Iris pigment epithelial cell (primary cell): ENCODE measurements at regions not wholly inside any gene's neighbourhood (a gene's known extent, or its start where the extent isn't known, plus 50 kb on each side); places are given as distances from the start of the nearest gene placed in this dataset.
"Not testable (repeated sequence)": the region's sequence is repeated elsewhere in the genome, so short reads cannot be mapped to it uniquely, and the experiment has no call there.

Experiments
- DNase-seq: peaks from one replicate; pipeline ENCODE4 v3.0.0-alpha.2; 2011; ENCODE audit warnings: low read depth

DNA sequence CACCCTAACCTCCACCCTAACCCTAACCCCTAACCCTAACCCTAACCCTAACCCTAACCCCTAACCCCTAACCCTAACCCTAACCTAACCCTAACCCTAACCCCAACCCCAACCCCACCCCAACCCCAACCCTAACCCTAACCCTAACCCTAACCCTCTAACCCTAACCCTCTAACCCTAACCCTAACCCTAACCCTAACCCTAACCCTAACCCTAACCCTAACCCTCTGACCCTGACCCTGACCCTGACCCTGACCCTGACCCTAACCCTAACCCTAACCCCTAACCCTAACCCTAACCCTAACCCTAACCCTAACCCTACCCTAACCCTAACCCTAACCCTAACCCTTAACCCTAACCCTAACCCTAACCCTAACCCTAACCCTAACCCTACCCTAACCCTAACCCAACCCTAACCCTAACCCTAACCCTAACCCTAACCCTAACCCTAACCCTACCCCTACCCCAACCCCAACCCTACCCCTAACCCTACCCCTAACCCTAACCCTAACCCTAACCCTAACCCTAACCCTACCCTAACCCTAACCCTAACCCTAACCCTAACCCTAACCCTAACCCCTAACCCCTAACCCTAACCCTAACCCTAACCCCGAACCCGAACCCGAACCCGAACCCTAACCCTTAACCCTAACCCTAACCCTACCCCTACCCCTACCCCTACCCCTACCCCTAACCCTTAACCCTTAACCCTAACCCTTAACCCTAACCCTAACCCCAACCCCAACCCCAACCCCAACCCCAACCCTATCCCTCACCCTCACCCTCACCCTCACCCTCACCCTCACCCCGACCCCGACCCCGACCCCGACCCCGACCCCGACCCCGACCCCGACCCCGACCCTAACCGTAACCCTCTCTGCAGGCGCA lies 186.2 kb upstream of the CHL1 start:
- DNase-seq, result not testable (repeated sequence)

DNA sequence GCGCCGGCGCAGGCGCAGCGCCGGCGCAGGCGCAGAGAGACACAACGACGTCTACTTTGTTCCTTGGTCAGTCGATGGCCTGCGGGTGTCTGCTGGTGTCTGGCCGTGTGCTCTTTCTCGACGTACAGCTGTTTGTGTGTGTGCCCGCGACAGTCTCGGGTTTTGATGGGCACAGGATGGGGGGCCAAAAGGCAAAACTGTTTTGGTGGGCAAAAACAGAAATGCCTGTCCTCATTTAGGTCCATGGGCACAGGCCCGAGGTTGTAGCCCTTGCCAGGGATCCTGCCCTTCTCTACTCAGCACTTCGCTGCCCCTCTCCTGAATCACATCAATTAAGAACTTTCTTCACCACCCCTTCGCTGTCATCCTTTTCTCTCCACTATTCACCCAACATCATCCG lies 184.8 kb upstream of the CHL1 start:
- DNase-seq, result no peak

GRCh38 chr3:14652-15051 lies 181.9 kb upstream of the CHL1 start:
- peak; percentile 8 for DNase-seq

GRCh38 chr3:16366-16765 lies 180.2 kb upstream of the CHL1 start:
- no peak for DNase-seq

- DNase-seq, result no peak
Observed at GRCh38 chr3:20421-20820, 176.1 kb upstream of the CHL1 start.

DNA sequence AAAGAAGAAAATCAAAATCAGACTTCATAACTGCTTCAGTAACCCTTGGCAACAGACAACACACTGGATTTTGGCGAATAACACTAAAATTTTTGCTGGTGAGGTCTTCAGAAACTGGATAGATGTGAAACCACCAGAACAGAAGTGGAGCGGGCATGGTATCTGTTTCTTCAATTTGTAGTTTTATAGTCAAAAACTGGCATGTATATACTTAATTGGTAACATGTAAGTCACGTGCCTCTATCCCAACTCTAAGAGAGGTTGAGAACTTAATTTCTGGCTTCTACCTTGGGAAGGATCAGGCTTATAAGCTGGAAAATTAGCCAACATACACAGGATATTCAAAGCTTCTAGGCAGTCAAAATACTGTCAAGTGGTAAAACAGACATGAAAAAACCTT lies 172.6 kb upstream of the CHL1 start:
- no peak for DNase-seq

GRCh38 chr3:25056-25455 lies 171.5 kb upstream of the CHL1 start:
- DNase-seq, result no peak

- DNase-seq, result not testable (repeated sequence)
Observed at GRCh38 chr3:35985-36384, 160.6 kb upstream of the CHL1 start.

- DNase-seq, result not testable (repeated sequence)
Observed at GRCh38 chr3:42871-43744, 153.5 kb upstream of the CHL1 start.

DNA sequence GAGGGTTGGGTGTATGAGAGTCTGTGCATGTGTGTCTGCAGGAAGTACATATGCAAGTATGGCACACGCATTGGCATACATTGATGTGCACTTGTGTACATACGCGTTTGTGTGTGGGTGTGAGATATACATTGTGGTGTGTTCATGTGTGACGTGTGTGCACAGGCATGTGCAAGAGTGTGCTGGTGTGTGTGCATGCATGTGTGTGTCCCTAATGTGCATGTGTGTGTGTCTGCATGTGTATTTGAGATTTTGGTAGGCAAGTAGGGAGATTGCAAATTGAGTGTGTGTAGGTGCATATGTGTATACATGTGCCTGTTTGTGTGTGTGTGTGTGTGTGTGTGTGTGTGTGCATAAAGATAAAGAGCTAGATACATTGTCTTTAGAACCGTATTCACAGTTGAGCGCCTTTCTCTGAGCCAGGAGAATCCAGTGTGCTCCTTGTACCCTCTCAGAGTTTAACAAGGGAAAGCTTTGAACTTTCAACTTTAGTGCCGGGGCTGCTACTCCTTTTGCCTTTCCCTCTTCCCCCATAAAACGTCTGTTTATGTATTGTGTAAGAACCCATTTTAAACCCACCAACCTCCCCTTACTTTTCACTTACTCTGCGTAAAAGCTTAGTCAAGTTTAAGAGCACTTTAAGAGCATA lies 152.4 kb upstream of the CHL1 start:
- no peak for DNase-seq

- DNase-seq, result not testable (repeated sequence)
Observed at GRCh38 chr3:44941-45340, 151.6 kb upstream of the CHL1 start.

GRCh38 chr3:46576-46975 lies 150.0 kb upstream of the CHL1 start:
- DNase-seq, result no peak

DNA sequence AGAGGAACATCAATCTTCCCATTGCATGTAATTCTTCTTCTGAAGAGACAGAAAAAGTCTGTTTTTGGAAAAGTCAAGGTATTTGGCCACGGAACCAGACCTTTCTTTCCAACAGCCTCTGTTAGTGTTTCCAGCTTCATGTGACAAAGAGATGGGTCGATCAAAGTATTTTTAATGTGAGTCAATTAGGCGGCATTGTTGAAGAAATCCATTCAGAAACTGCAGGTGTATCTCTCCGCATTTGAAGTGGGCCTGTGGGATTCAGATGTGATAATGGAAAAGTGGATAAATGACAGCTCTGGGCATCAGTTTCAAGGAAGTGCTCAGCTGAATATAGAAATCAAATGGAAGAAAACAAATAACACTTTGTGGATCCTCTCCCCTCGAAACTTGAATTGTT lies 143.1 kb upstream of the CHL1 start:
- DNase-seq, result not testable (repeated sequence)

GRCh38 chr3:54240-54639 lies 142.3 kb upstream of the CHL1 start:
- no peak for DNase-seq

GRCh38 chr3:56672-57071 lies 139.9 kb upstream of the CHL1 start:
- no peak for DNase-seq

DNA sequence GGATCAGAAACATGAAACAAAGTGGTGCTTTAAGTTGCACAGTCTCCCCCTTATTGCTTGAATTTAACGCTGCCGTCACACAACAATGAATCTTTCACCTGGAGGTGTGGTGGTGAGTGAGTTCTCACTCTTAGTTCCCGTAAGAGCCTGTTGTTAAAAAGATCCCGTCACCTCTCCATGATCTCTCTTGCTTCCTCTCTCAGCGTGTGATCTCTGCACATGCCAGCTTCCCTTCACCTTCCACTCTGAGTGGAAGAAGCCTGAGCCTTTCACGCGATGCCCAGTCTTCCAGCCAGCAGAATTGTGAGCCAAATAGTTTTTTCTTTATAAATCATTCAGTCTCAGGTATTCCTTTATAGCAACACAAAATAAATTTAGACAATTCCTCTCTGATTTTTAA lies 136.7 kb upstream of the CHL1 start:
- DNase-seq, result no peak

- DNase-seq, result no peak
Observed at GRCh38 chr3:63095-63765, 133.3 kb upstream of the CHL1 start.

- peak; percentile 5 for DNase-seq
Observed at GRCh38 chr3:69690-70089, 126.9 kb upstream of the CHL1 start.

GRCh38 chr3:72776-73175 lies 123.8 kb upstream of the CHL1 start:
- no peak for DNase-seq

GRCh38 chr3:73271-73670 lies 123.3 kb upstream of the CHL1 start:
- no peak for DNase-seq

- DNase-seq, result no peak
Observed at GRCh38 chr3:74676-75243, 121.8 kb upstream of the CHL1 start.

DNA sequence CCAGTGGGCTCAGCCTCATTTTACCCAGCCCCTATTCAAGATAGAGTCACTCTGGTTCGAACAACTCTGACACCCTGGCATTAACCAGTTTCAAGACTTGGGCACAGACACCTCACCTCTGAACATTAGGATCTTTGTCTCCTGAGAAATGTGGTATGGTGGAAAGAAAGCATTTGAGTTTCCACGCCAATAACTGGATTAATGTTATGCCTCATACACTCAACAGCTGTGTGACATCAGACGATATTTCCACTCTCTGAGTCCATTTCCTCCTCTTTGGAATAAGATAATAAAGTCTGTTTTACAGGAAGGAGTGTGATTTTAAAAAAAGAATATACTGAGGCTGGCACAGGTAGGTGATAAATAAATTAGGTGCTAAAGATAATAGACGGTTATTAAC lies 121.3 kb upstream of the CHL1 start:
- no peak for DNase-seq
